Tibial artery (tissue), 4 donors: ENCODE measurements at regions not wholly inside any gene's neighbourhood (a gene's known extent, or its start where the extent isn't known, plus 50 kb on each side); places are given as distances from the start of the nearest gene placed in this dataset.

Experiments used
- DNase-seq, 2 donors: peaks; one replicate each; pipeline ENCODE4 v3.0.0-alpha.2; 2019
- H3K27ac ChIP-seq, 2 donors: fragments of 200-600 bp; sonication (generic) in 1 of 2; 1 replicate in 1 of 2; 2 replicates in 1 of 2; pipeline ENCODE4 v1.5.1; 2018 to 2019; ENCODE audit warnings: mild to moderate bottlenecking in 1 of 2
- H3K27me3 ChIP-seq, 2 donors: fragments of 200-600 bp; sonication (generic) in 1 of 2; one replicate each; pipeline versions ENCODE4 v1.5.1 to v1.6.0; 2016 to 2019
- H3K36me3 ChIP-seq, 3 donors: fragments of 200-600 bp; sonication (generic) in 2 of 3; one replicate each; pipeline ENCODE4 v1.5.1; 2016 to 2019; ENCODE audit warnings: mild to moderate bottlenecking in 2 of 3
- H3K4me1 ChIP-seq, 4 donors: fragments of 200-600 bp; sonication (generic) in 2 of 4; 1 replicate in 3 of 4; 2 replicates in 1 of 4; pipeline ENCODE4 v1.5.1; 2016 to 2019
- H3K4me3 ChIP-seq, 2 donors: fragments of 200-600 bp; sonication (generic) in 1 of 2; 1 replicate in 1 of 2; 2 replicates in 1 of 2; pipeline ENCODE4 v1.5.1; 2018 to 2019; ENCODE audit warnings: mild to moderate bottlenecking in 2 of 2
- H3K9me3 ChIP-seq, 3 donors: fragments of 200-600 bp; sonication (generic) in 1 of 3; one replicate each; pipeline ENCODE4 v1.5.1; 2016 to 2019
- intact Hi-C: fragments of 100-400 bp; cut with DNase I; formaldehyde crosslinking; loops from one replicate; pipeline ENCODE4 v1.15.0; 2023; ENCODE audit warnings: low total_unique reads
- TF ChIP-seq, protein P1 (sequence below), 2 experiments: fragments of 200-600 bp in 1 of 2; fragments of 450-650 bp in 1 of 2; IDR thresholded peaks; one replicate each; pipeline ENCODE4 v1.5.1; 2017 to 2019; ENCODE audit warnings: antibody characterized with exemption in 2 of 2, mild to moderate bottlenecking in 1 of 2, moderate library complexity in 1 of 2

DNA sequence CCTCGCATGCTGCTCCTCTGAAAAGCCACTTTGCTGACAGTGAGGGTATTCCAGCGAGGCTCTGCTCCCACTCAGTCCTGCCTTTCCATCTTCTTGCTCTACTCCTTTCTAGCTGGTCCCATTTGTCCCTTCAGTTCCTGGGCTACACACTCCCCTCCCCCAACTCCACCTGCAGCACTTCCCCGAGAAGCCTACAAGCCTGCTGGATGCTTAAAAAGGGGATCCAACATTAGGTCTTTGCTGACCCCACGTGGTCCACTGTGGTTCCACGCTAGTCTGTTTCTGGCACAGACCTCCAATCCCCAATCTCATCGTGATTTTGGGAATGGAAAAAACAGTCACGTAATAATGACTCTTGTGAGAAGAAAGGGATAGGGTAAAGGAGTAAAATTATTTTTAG lies 121.6 kb upstream of the SNX19 start:
- TF ChIP-seq, protein P1, sequence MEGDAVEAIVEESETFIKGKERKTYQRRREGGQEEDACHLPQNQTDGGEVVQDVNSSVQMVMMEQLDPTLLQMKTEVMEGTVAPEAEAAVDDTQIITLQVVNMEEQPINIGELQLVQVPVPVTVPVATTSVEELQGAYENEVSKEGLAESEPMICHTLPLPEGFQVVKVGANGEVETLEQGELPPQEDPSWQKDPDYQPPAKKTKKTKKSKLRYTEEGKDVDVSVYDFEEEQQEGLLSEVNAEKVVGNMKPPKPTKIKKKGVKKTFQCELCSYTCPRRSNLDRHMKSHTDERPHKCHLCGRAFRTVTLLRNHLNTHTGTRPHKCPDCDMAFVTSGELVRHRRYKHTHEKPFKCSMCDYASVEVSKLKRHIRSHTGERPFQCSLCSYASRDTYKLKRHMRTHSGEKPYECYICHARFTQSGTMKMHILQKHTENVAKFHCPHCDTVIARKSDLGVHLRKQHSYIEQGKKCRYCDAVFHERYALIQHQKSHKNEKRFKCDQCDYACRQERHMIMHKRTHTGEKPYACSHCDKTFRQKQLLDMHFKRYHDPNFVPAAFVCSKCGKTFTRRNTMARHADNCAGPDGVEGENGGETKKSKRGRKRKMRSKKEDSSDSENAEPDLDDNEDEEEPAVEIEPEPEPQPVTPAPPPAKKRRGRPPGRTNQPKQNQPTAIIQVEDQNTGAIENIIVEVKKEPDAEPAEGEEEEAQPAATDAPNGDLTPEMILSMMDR (IDR thresholded peaks at IDR 0.05), result no peak
- intact Hi-C loops, result no loop called here
- Histone ChIP-seq H3K4me3 (no peak overlapping the region), H3K4me1 (no peaks in the 10 kb centered on the region), H3K27me3 (no peaks in the 10 kb centered on the region), H3K36me3 (no peaks in the 10 kb centered on the region), H3K9me3 (no peaks in the 10 kb centered on the region), H3K27ac (no peak overlapping the region)
- DNase-seq, result no peak

GRCh38 chr11:131038597-131038996 lies 122.3 kb upstream of the SNX19 start:
- Histone ChIP-seq H3K4me1 (no peaks in the 10 kb centered on the region), H3K27ac (no peak overlapping the region), H3K27me3 (no peaks in the 10 kb centered on the region), H3K4me3 (no peak overlapping the region), H3K36me3 (no peaks in the 10 kb centered on the region), H3K9me3 (no peaks in the 10 kb centered on the region)
- intact Hi-C loops, result no loop called here
- DNase-seq, result no peak
- TF ChIP-seq, protein P1 (IDR thresholded peaks at IDR 0.05), result no peak

GRCh38 chr11:131041331-131042040 lies 125.2 kb upstream of the SNX19 start:
- intact Hi-C loops, result no loop called here
- H3K36me3 ChIP-seq, result no peaks in the 10 kb centered on the region
- no peak overlapping the region for H3K27ac ChIP-seq
- peaks cover 0 to 5% of the 10 kb centered on the region in 2 donors for H3K27me3 ChIP-seq
- no peak overlapping the region for H3K4me3 ChIP-seq
- H3K4me1 ChIP-seq, result no peaks in the 10 kb centered on the region
- TF ChIP-seq, protein P1 (IDR thresholded peaks at IDR 0.05), result no peak
- no peak for DNase-seq
- no peaks in the 10 kb centered on the region for H3K9me3 ChIP-seq

DNA sequence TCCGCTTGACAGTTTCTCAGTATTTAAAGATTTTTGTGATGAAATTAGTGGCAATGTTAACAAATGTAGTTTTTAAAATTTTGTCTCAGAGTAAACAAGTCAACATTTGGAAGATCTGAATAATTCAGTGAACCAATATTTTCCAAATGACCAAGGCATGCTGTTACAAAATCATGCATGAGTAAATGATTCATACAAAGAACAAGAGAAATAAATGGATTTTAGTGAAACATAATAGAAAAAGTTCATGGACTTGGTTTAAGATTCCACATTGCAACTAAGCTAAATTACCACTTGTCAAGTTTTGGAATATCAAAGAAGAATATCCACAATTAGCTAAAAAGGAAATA lies 125.7 kb upstream of the SNX19 start:
- H3K4me1 ChIP-seq, result no peaks in the 10 kb centered on the region
- intact Hi-C loops, result no loop called here
- H3K9me3 ChIP-seq, result no peaks in the 10 kb centered on the region
- DNase-seq, result no peak
- no peak overlapping the region for H3K27ac ChIP-seq
- no peaks in the 10 kb centered on the region for H3K36me3 ChIP-seq
- H3K27me3 ChIP-seq, result peaks cover 0 to 6% of the 10 kb centered on the region in 2 donors
- TF ChIP-seq, protein P1 (IDR thresholded peaks at IDR 0.05), result no peak
- no peak overlapping the region for H3K4me3 ChIP-seq

DNA sequence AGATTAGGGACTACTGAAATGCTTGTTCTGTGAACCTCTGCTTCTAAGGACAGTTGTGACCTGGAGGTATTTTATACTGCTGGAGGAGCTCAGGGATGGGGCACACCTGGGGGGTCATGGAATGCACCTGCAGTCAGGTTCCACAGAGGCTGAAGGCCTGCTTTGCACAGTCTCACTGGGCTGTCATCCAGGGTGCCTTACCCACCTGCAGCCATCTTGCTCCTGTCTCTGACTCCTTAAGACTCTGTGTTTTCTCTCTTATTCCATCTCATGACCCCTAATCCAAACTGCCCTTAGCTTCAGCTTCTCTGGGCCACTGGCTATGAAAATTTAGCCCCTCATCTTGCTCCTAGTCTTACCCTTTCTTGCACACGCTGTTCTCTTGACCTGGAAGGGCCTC lies 127.0 kb upstream of the SNX19 start:
- DNase-seq, result no peak
- no peak overlapping the region for H3K27ac ChIP-seq
- no peaks in the 10 kb centered on the region for H3K9me3 ChIP-seq
- H3K36me3 ChIP-seq, result no peaks in the 10 kb centered on the region
- intact Hi-C loops, result no loop called here
- peaks cover 0 to 7% of the 10 kb centered on the region in 2 donors for H3K27me3 ChIP-seq
- H3K4me3 ChIP-seq, result no peak overlapping the region
- no peaks in the 10 kb centered on the region for H3K4me1 ChIP-seq
- TF ChIP-seq, protein P1 (IDR thresholded peaks at IDR 0.05), result no peak

DNA sequence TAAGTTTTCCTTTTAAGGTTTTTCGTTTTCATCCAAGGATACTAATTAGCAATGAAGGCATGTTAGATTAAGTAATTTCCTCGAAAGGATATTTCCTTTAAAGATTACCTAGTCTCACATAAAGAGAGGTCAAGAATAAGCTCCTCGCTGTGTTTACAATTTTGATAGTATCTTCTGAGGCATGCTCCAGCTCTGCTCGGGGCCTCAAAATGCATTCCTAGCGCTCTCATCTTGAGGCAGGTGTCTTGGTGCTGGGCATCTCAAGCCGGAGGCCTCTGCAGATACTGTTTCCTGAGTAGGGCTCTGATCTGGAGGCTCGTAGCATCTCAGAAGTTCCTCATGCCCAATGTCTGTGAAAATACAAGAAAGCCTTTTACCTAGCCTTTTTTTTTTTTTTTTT lies 128.6 kb upstream of the SNX19 start:
- H3K9me3 ChIP-seq, result no peaks in the 10 kb centered on the region
- no peaks in the 10 kb centered on the region for H3K4me1 ChIP-seq
- peaks cover 0 to 7% of the 10 kb centered on the region in 2 donors for H3K27me3 ChIP-seq
- intact Hi-C loops, result no loop called here
- H3K27ac ChIP-seq, result no peak overlapping the region
- H3K4me3 ChIP-seq, result no peak overlapping the region
- no peak for DNase-seq
- no peaks in the 10 kb centered on the region for H3K36me3 ChIP-seq
- TF ChIP-seq, protein P1 (IDR thresholded peaks at IDR 0.05), result no peak
